Keratinocyte (primary cell): ENCODE measurements at regions not wholly inside any gene's neighbourhood (a gene's known extent, or its start where the extent isn't known, plus 50 kb on each side); places are given as distances from the start of the nearest gene placed in this dataset.

ENCODE experiments used
- DNase-seq: peaks from one replicate; pipeline ENCODE4 v3.0.0-alpha.2; 2011; ENCODE audit warnings: low read depth, missing footprints, low spot score
- FAIRE-seq: peaks from 2 replicates; lab custom pipeline; 2011; peaks lifted over from hg19 to GRCh38; lab: Jason Lieb, UNC
- H2AFZ ChIP-seq: 2 replicates; pipeline ENCODE4 v1.6.0; 2012; ENCODE audit warnings: low read length, control low read depth, inconsistent platforms; ENCODE audit not compliant: control insufficient read depth
- H3K27ac ChIP-seq: 2 replicates; pipeline ENCODE4 v1.5.1; 2011; ENCODE audit warnings: low read length; ENCODE audit not compliant: control insufficient read depth, insufficient read depth
- H3K27me3 ChIP-seq: 3 replicates; pipeline ENCODE4 v1.6.0; 2011; ENCODE audit warnings: low read length; ENCODE audit not compliant: control insufficient read depth, insufficient read depth; ENCODE audit errors: extremely low read depth
- H3K36me3 ChIP-seq, 2 experiments: 2 replicates in 1 of 2; 3 replicates in 1 of 2; pipeline ENCODE4 v1.5.1; 2011; ENCODE audit warnings: low read length in 2 of 2, mild to moderate bottlenecking in 1 of 2; ENCODE audit not compliant: control insufficient read depth in 2 of 2, insufficient read depth in 2 of 2; ENCODE audit errors: extremely low read depth in 1 of 2
- H3K4me1 ChIP-seq: 3 replicates; pipeline ENCODE4 v1.5.1; 2011; ENCODE audit warnings: low read length; ENCODE audit not compliant: control insufficient read depth, insufficient read depth; ENCODE audit errors: extremely low read depth
- H3K4me2 ChIP-seq: 3 replicates; pipeline ENCODE4 v1.6.0; 2011; ENCODE audit warnings: low read depth, low read length; ENCODE audit not compliant: control insufficient read depth, insufficient read depth; ENCODE audit errors: extremely low read depth
- H3K4me3 ChIP-seq, 3 experiments: fragments of 200-600 bp in 1 of 3; sonication (generic) in 1 of 3; 2 replicates in 2 of 3; 3 replicates in 1 of 3; pipeline ENCODE4 v1.5.1; 2011 to 2016; ENCODE audit warnings: low read length in 3 of 3, mild to moderate bottlenecking in 3 of 3, control low read depth in 2 of 3, inconsistent platforms in 1 of 3, low read depth in 1 of 3, mixed read lengths in 1 of 3, mixed run types in 1 of 3, moderate library complexity in 1 of 3; ENCODE audit not compliant: control insufficient read depth in 2 of 3, insufficient read depth in 2 of 3; ENCODE audit errors: extremely low read depth in 1 of 3
- H3K79me2 ChIP-seq: 2 replicates; pipeline ENCODE4 v1.6.0; 2012; ENCODE audit warnings: low read length; ENCODE audit not compliant: control insufficient read depth, insufficient read depth
- H3K9ac ChIP-seq: 3 replicates; pipeline ENCODE4 v1.6.0; 2011; ENCODE audit warnings: low read length; ENCODE audit not compliant: control insufficient read depth, insufficient read depth; ENCODE audit errors: extremely low read depth
- H3K9me1 ChIP-seq: 3 replicates; pipeline ENCODE4 v1.6.0; 2011; ENCODE audit warnings: low read length; ENCODE audit not compliant: control insufficient read depth, insufficient read depth; ENCODE audit errors: extremely low read depth
- H3K9me3 ChIP-seq: 2 replicates; pipeline ENCODE4 v1.5.1; 2012; ENCODE audit warnings: low read depth, low read length; ENCODE audit not compliant: control insufficient read depth
- H4K20me1 ChIP-seq: 3 replicates; pipeline ENCODE4 v1.6.0; 2011; ENCODE audit warnings: low read length; ENCODE audit not compliant: control insufficient read depth, insufficient read depth; ENCODE audit errors: extremely low read depth
- EZH2 ChIP-seq: IDR thresholded peaks from one replicate; pipeline ENCODE4 v1.6.1; 2012; ENCODE audit warnings: inconsistent platforms, mild to moderate bottlenecking, low read length, moderate library complexity
- dilution Hi-C: fragments of 300-500 bp; cut with MboI; formaldehyde crosslinking; loops from one replicate; pipeline ENCODE4 v1.7.0; 2020; ENCODE audit warnings: low sequenced_read_pairs; ENCODE audit not compliant: extremely low pct_ligation_motif_present
- TF ChIP-seq, protein P1 (sequence below), 3 experiments: IDR thresholded peaks in 1 of 3; conservative IDR thresholded peaks in 1 of 3; optimal IDR thresholded peaks in 1 of 3; 2 replicates in 2 of 3; 3 replicates in 1 of 3; pipeline versions ENCODE3 to v1.5.1; 2011; ENCODE audit warnings: low read length in 3 of 3, mild to moderate bottlenecking in 3 of 3, moderate library complexity in 2 of 3, control low read depth in 1 of 3, inconsistent platforms in 1 of 3; ENCODE audit not compliant: insufficient read depth in 2 of 3; ENCODE audit errors: extremely low read depth in 1 of 3

DNA sequence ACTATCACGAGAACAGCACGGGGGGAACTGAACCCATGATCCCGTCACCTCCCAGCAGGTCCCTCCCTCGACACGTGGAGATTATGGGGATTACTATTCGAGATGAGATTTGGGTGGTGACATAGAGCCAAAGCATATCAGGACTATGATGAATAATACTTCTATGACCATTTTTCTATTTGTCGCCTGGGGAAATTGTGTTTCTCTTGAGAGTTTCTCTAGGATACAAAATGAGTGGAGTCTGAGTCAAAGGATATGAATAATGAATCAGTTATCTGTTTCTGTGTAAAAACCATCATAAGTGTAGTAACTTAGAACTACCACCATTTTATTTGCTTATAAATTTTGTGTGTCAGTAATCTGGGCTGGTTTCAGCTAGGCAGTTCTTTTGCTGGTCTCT is 533.0 kb upstream of the ARX start:
- Histone ChIP-seq H4K20me1 (no peaks in the 10 kb centered on the region), H3K9me3 (no peaks in the 10 kb centered on the region), H3K9me1 (no peaks in the 10 kb centered on the region), H3K9ac (no peak overlapping the region), H3K36me3 (no peaks in the 10 kb centered on the region), H2AFZ (no peak overlapping the region), H3K4me2 (no peak overlapping the region), H3K27ac (no peak overlapping the region), H3K4me1 (no peaks in the 10 kb centered on the region), H3K79me2 (no peaks in the 10 kb centered on the region), H3K27me3 (no peaks in the 10 kb centered on the region), H3K4me3 (no peak overlapping the region)
- TF ChIP-seq EZH2, result no peak
- TF ChIP-seq, protein P1, sequence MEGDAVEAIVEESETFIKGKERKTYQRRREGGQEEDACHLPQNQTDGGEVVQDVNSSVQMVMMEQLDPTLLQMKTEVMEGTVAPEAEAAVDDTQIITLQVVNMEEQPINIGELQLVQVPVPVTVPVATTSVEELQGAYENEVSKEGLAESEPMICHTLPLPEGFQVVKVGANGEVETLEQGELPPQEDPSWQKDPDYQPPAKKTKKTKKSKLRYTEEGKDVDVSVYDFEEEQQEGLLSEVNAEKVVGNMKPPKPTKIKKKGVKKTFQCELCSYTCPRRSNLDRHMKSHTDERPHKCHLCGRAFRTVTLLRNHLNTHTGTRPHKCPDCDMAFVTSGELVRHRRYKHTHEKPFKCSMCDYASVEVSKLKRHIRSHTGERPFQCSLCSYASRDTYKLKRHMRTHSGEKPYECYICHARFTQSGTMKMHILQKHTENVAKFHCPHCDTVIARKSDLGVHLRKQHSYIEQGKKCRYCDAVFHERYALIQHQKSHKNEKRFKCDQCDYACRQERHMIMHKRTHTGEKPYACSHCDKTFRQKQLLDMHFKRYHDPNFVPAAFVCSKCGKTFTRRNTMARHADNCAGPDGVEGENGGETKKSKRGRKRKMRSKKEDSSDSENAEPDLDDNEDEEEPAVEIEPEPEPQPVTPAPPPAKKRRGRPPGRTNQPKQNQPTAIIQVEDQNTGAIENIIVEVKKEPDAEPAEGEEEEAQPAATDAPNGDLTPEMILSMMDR (optimal IDR thresholded peaks at IDR 0.05 in 1 of 3, IDR thresholded peaks at IDR 0.05 in 1 of 3, conservative IDR thresholded peaks at IDR 0.05 in 1 of 3; ENCODE audit: extremely low read depth in 1 of 3, insufficient read depth in 2 of 3, low read length in 3 of 3), result no peak
- FAIRE-seq (no peak), DNase-seq (no peak)
- dilution Hi-C loops, result no loop called here

DNA sequence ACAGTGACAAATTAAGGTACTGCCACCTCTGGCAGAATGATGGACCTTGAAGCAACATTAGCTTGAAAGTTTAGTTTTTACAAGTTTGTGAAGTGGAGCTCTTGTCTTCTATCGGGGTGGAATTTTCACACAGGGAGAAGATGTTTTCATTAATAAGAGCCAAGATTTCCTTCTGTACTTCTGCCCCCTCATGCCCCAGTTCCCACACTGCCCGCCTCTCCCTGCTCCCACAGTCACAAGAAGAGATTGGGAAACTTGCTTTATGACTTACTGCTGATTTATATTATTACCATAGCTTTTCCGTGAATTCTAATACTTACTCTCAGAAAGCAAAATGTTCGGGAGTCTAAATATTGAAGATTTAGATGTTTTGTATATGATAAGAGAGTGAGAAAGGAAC is 539.8 kb upstream of the ARX start:
- FAIRE-seq (no peak), DNase-seq (no peak)
- Histone ChIP-seq H3K9me1 (no peaks in the 10 kb centered on the region), H3K27me3 (no peaks in the 10 kb centered on the region), H3K79me2 (no peaks in the 10 kb centered on the region), H3K9ac (no peak overlapping the region), H3K4me1 (no peaks in the 10 kb centered on the region), H2AFZ (no peak overlapping the region), H3K36me3 (no peaks in the 10 kb centered on the region), H4K20me1 (no peaks in the 10 kb centered on the region), H3K4me2 (no peak overlapping the region), H3K9me3 (no peaks in the 10 kb centered on the region), H3K27ac (no peak overlapping the region), H3K4me3 (no peak overlapping the region)
- TF ChIP-seq, protein P1 (optimal IDR thresholded peaks at IDR 0.05 in 1 of 3, IDR thresholded peaks at IDR 0.05 in 1 of 3, conservative IDR thresholded peaks at IDR 0.05 in 1 of 3; ENCODE audit: extremely low read depth in 1 of 3, insufficient read depth in 2 of 3, low read length in 3 of 3), result no peak
- TF ChIP-seq EZH2, result no peak
- dilution Hi-C loops, result no loop called here
